Transverse colon (tissue), 4 donors: ENCODE measurements at regions not wholly inside any gene's neighbourhood (a gene's known extent, or its start where the extent isn't known, plus 50 kb on each side); places are given as distances from the start of the nearest gene placed in this dataset.

Experiments used
- DNase-seq: peaks from one replicate; pipeline ENCODE4 v3.0.0-alpha.2; 2019
- H3K27ac ChIP-seq, 4 donors: fragments of 200-600 bp; sonication (generic); 2 replicates each; pipeline ENCODE4 v1.5.1; 2016 to 2018; ENCODE audit warnings: inconsistent platforms in 4 of 4
- H3K27me3 ChIP-seq: fragments of 200-600 bp; sonication (generic); 2 replicates; pipeline ENCODE4 v1.5.1; 2017; ENCODE audit warnings: inconsistent platforms
- H3K36me3 ChIP-seq, 4 donors: fragments of 200-600 bp; sonication (generic); 2 replicates each; pipeline ENCODE4 v1.5.1; 2017 to 2019; ENCODE audit warnings: inconsistent platforms in 4 of 4
- H3K4me1 ChIP-seq, 4 donors: fragments of 200-600 bp; sonication (generic); 2 replicates each; pipeline ENCODE4 v1.5.1; 2017 to 2020; ENCODE audit warnings: inconsistent platforms in 4 of 4
- H3K4me3 ChIP-seq, 4 donors: fragments of 200-600 bp; sonication (generic); 1 replicate in 1 of 4; 2 replicates in 3 of 4; pipeline versions ENCODE4 v1.5.1 to v1.6.1; 2017 to 2019; ENCODE audit warnings: inconsistent platforms in 4 of 4
- H3K9me3 ChIP-seq, 2 donors: fragments of 200-600 bp; sonication (generic); 2 replicates each; pipeline ENCODE4 v1.5.1; 2017 to 2019; ENCODE audit warnings: inconsistent platforms in 2 of 2
- CTCF ChIP-seq, 5 experiments: fragments of 200-600 bp in 3 of 5; fragments of 450-650 bp in 2 of 5; sonication (generic) in 3 of 5; IDR thresholded peaks; 1 replicate in 2 of 5; 2 replicates in 3 of 5; pipeline ENCODE4 v1.5.1; 2016 to 2017; ENCODE audit warnings: antibody characterized with exemption in 5 of 5, inconsistent platforms in 3 of 5, mild to moderate bottlenecking in 2 of 5, moderate library complexity in 1 of 5
- EP300 ChIP-seq: sonication (generic); formaldehyde crosslinking; IDR thresholded peaks from one replicate; pipeline ENCODE4 v1.6.1; 2017; ENCODE audit warnings: antibody characterized with exemption, low read depth
- POLR2A ChIP-seq: fragments of 450-650 bp; IDR thresholded peaks from one replicate; pipeline ENCODE4 v1.6.1; 2016; ENCODE audit warnings: antibody characterized with exemption, mild to moderate bottlenecking, moderate library complexity
- POLR2AphosphoS5 ChIP-seq, 3 donors: sonication (generic); formaldehyde crosslinking; IDR thresholded peaks; one replicate each; pipeline ENCODE4 v1.6.1; 2016; ENCODE audit warnings: antibody characterized with exemption in 3 of 3
- WGBS, 2 donors: methylation state at CpG; one replicate each; pipeline ENCODE4 v1.1.5; 2018; ENCODE audit warnings: low coverage in 1 of 2; 5-methylcytosine and 5-hydroxymethylcytosine counted together
- in situ Hi-C, 4 donors: fragments of 200-750 bp; cut with MboI; loops; one replicate each; pipeline versions ENCODE4 v1.15.0 to v1.15.1; 2017; ENCODE audit warnings: low sequenced_read_pairs in 3 of 4, low pct_ligation_motif_present in 1 of 4, low pct_unique_long_range_greater_than_20kb in 1 of 4
- intact Hi-C: fragments of 100-400 bp; cut with DNase I; formaldehyde crosslinking; loops from one replicate; pipeline ENCODE4 v1.15.1; 2023; ENCODE audit warnings: low total_unique reads

GRCh38 chr5:56501781-56502557 lies 268.8 kb upstream of the ANKRD55 start:
- Histone ChIP-seq H3K9me3 (no peaks in the 10 kb centered on the region), H3K36me3 (no peaks in the 10 kb centered on the region), H3K4me1 (no peaks in the 10 kb centered on the region), H3K27me3 (no peaks in the 10 kb centered on the region), H3K4me3 (no peak overlapping the region), H3K27ac (no peak overlapping the region)
- DNase-seq = no peak
- TF ChIP-seq POLR2AphosphoS5 (IDR thresholded peaks at IDR 0.05) (no peak), EP300 (no peak), POLR2A (no peak), CTCF (IDR thresholded peaks at IDR 0.05) (no peak)
- WGBS, 2 donors = 82 to 87% methylated on average over 3 to 5 of the region's 5 CpGs
- in situ Hi-C loops (no loop called here), intact Hi-C loops (no loop called here)

DNA sequence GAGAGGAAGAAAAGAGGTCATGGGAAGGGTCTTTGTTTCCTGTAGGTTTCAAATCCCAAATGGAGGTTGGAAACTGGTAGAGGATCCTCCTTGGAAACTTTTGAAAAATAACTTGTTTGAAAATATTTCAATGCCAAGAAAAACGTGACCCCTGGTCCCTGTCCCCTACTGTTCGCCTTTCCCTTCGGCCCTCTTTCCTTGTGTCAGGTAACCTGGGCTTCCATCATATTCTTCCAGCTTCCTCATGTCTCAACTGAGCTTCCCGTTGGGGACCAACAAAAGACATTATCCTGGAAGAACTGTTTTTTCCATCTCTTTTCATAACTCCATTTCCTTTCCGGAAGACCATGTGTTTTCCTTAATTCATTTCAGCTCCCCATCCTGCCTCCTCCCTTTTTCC lies 266.8 kb upstream of the ANKRD55 start:
- intact Hi-C loops = loop anchor here (5.0 kb wide), 1 partner anchor 87 kb away; no protein-coding TSS in a partner anchor
- Histone ChIP-seq H3K36me3 (no peaks in the 10 kb centered on the region), H3K27ac (no peak overlapping the region), H3K4me1 (no peaks in the 10 kb centered on the region), H3K27me3 (no peaks in the 10 kb centered on the region), H3K9me3 (no peaks in the 10 kb centered on the region), H3K4me3 (no peak overlapping the region)
- in situ Hi-C loops = no loop called here
- TF ChIP-seq CTCF (IDR thresholded peaks at IDR 0.05) = no peak
- TF ChIP-seq POLR2AphosphoS5 (IDR thresholded peaks at IDR 0.05) = no peak
- TF ChIP-seq POLR2A = no peak
- TF ChIP-seq EP300 = no peak
- 75 to 86% methylated on average over 5 of the region's 5 CpGs for WGBS, 2 donors
- DNase-seq = no peak

DNA sequence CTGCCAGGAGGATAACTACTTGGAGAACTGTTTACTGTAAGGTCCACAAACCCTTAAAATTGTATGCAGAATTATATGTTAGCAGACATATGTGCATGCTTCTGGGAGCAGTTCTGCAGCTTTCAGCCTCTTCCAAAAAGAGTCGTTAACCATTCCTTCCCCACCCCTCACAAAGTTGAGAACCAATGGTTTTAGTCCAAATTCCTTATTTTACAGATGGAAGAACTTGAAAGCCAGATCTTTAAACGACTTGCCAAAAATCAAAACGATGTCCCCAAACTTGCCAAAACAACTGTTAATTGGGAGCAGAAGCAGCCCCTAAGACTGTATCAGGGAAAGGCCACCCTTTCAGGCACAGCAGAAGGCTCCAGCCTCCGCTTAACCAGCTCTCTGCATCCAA lies 266.4 kb upstream of the ANKRD55 start:
- H3K9me3 ChIP-seq = no peaks in the 10 kb centered on the region
- H3K4me3 ChIP-seq = no peak overlapping the region
- H3K4me1 ChIP-seq = no peaks in the 10 kb centered on the region
- 50 to 69% methylated on average over 3 to 4 of the region's 4 CpGs for whole genome bisulfite sequencing, 2 donors
- in situ Hi-C loops (no loop called here), intact Hi-C loops (loop anchor here (5.0 kb wide), 1 partner anchor 88 kb away; no protein-coding TSS in a partner anchor)
- no peaks in the 10 kb centered on the region for H3K27me3 ChIP-seq
- TF ChIP-seq EP300 (no peak), CTCF (IDR thresholded peaks at IDR 0.05) (no peak), POLR2A (no peak), POLR2AphosphoS5 (IDR thresholded peaks at IDR 0.05) (no peak)
- H3K27ac ChIP-seq = no peak overlapping the region
- no peak for DNase-seq
- no peaks in the 10 kb centered on the region for H3K36me3 ChIP-seq

DNA sequence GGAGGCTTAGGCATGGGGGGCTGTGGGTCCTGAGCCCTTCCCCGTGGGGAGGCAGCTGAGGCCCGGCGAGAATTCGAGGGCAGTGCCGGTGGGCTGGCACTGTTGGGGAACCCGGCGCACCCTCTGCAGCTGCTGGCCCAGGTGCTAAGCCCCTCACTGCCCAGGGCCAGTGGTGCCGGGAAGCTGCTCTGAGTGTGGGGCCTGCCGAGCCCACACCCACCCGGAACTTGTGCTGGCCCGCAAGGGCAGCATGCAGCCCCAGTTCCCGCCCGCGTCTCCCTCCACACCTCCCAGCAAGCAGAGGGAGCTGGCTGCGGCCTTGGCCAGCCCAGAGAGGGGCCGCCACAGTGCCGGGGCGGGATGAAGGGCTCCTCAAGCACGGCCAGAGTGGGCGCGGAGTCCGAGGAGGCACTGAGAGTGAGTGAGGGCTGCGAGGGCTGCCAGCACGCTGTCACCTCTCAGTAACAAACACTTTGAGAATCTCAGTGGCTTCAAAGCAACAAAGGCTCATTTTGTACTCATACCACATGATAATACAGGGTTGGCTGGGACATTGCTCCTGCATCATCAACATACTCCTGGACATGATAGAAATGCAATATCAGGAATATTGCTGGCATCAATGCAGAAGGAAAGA lies 265.7 kb upstream of the ANKRD55 start:
- no peak overlapping the region for H3K27ac ChIP-seq
- intact Hi-C loops (loop anchor here (5.0 kb wide), 1 partner anchor 88 kb away; no protein-coding TSS in a partner anchor), in situ Hi-C loops (no loop called here)
- TF ChIP-seq CTCF (IDR thresholded peaks at IDR 0.05) (no peak), POLR2A (no peak), POLR2AphosphoS5 (IDR thresholded peaks at IDR 0.05) (no peak), EP300 (no peak)
- H3K4me3 ChIP-seq = no peak overlapping the region
- DNase-seq = no peak
- no peaks in the 10 kb centered on the region for H3K36me3 ChIP-seq
- WGBS, 2 donors = 93 to 96% methylated on average over 6 to 17 of the region's 24 CpGs
- H3K9me3 ChIP-seq = no peaks in the 10 kb centered on the region
- no peaks in the 10 kb centered on the region for H3K27me3 ChIP-seq
- H3K4me1 ChIP-seq = no peaks in the 10 kb centered on the region
